ENCODE measurements at regions not wholly inside any gene's neighbourhood (a gene's known extent, or its start where the extent isn't known, plus 50 kb on each side); places are given as distances from the start of the nearest gene placed in this dataset.

GRCh38 chr4:30842142-30842541 lies 122.0 kb downstream of the PCDH7 start:
- TF ChIP-seq CTCF (IDR thresholded peaks at IDR 0.05) (no peak), EZH2phosphoT487 (IDR thresholded peaks at IDR 0.05) (no peak)

Measured in neural progenitor cell (in vitro differentiated cells).